Nephron (organoid): ENCODE measurements at regions not wholly inside any gene's neighbourhood (a gene's known extent, or its start where the extent isn't known, plus 50 kb on each side); places are given as distances from the start of the nearest gene placed in this dataset.
A peak's percentile ranks its signal among the peaks of the same experiment; 100 is the strongest.

ENCODE experiments used
- H3K27ac Mint-ChIP-seq, 3 experiments: 2 replicates each; pipeline ENCODE4 v1.8.0; 2020; ENCODE audit warnings: mixed read lengths in 3 of 3, mild to moderate bottlenecking in 2 of 3, moderate library complexity in 1 of 3
- H3K27me3 Mint-ChIP-seq: 2 replicates; pipeline ENCODE4 v1.8.0; 2021; ENCODE audit warnings: low read depth, mild to moderate bottlenecking, moderate library complexity, mixed read lengths
- H3K36me3 Mint-ChIP-seq: 2 replicates; pipeline ENCODE4 v1.8.0; 2020; ENCODE audit warnings: low read depth, mixed read lengths
- H3K4me1 Mint-ChIP-seq: 2 replicates; pipeline ENCODE4 v1.8.0; 2020; ENCODE audit warnings: mixed read lengths
- H3K4me3 Mint-ChIP-seq, 3 experiments: 2 replicates each; pipeline ENCODE4 v1.8.0; 2020; ENCODE audit warnings: mild to moderate bottlenecking in 3 of 3, mixed read lengths in 3 of 3, moderate library complexity in 2 of 3
- H3K9me3 Mint-ChIP-seq: 2 replicates; pipeline ENCODE4 v1.8.0; 2020; ENCODE audit warnings: mixed read lengths
- TF ChIP-seq, protein P1 (sequence below), 3 experiments: fragments of 200-600 bp; sonication (generic); IDR thresholded peaks; one replicate each; pipeline ENCODE4 v1.5.0; 2021; ENCODE audit warnings: antibody characterized with exemption in 3 of 3; ENCODE audit not compliant: unreplicated experiment in 3 of 3

DNA sequence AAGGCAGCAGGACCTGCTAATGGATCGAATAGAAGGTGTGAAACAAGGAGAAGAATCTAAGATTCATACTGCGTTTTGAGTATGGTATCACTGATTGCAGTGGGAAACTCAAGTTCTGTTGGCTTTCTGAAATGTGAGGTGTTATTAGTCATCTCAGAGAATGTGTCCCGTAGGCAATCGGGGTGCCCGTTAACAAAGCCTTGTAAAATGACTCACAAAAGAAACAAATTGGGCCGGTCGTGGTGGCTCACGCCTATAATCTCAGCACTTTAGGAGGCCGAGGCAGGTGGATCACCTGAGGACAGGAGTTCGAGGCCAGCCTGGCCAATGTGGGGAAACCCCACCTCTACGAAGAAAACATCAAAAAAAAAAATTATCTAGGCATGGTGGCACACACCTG is 118.2 kb upstream of the C7orf33 start:
- Mint-ChIP-seq H3K27me3 (peaks cover 7% of the 10 kb centered on the region), H3K36me3 (no peaks in the 10 kb centered on the region), H3K4me3 (no peak overlapping the region), H3K9me3 (no peaks in the 10 kb centered on the region), H3K27ac (no peak overlapping the region), H3K4me1 (peaks cover 32% of the 10 kb centered on the region)
- TF ChIP-seq, protein P1, sequence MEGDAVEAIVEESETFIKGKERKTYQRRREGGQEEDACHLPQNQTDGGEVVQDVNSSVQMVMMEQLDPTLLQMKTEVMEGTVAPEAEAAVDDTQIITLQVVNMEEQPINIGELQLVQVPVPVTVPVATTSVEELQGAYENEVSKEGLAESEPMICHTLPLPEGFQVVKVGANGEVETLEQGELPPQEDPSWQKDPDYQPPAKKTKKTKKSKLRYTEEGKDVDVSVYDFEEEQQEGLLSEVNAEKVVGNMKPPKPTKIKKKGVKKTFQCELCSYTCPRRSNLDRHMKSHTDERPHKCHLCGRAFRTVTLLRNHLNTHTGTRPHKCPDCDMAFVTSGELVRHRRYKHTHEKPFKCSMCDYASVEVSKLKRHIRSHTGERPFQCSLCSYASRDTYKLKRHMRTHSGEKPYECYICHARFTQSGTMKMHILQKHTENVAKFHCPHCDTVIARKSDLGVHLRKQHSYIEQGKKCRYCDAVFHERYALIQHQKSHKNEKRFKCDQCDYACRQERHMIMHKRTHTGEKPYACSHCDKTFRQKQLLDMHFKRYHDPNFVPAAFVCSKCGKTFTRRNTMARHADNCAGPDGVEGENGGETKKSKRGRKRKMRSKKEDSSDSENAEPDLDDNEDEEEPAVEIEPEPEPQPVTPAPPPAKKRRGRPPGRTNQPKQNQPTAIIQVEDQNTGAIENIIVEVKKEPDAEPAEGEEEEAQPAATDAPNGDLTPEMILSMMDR (IDR thresholded peaks at IDR 0.05; ENCODE audit: unreplicated experiment in 3 of 3): no peak

DNA sequence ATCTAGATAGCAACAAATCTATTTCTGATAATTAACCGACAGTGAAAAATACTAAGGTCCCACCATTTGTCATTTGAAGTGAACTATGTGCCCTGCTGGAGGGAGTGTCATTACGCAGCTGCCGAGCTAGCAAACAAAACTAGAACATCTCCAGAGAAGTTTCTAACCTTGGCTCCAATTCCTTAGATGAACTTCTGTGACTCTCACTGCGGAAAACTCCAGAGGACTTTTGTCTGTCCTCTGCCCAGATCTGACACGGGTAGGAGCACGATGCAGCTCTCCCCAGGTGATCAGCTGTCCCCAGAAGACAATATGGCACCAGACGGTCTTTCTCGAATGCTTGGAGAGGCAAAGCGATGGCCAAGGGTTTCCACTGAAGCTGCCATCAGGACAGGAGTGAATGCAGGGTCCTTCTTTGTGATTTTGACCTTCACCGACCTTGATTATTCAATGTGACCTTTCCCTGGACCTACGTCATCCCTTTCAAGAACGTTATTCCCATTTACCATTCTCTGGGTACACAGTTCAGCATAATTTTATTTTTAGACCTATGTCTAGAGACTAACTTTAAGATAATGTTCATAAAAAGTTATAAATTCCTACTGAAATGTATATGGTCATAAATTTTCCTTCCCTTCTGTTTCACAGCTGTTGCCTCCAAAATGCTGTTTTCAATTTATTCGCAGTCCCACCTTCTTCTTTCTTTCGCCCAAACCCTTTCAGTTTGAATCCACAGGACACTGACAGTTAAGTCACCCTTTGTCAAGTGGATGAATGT is 116.7 kb upstream of the C7orf33 start:
- H3K27me3 Mint-ChIP-seq: peaks cover 7% of the 10 kb centered on the region
- H3K27ac Mint-ChIP-seq: peak overlapping the region; percentile 26 to 49 (median 31)
- H3K9me3 Mint-ChIP-seq: no peaks in the 10 kb centered on the region
- H3K36me3 Mint-ChIP-seq: no peaks in the 10 kb centered on the region
- peaks cover 36% of the 10 kb centered on the region for H3K4me1 Mint-ChIP-seq
- TF ChIP-seq, protein P1 (IDR thresholded peaks at IDR 0.05; ENCODE audit: unreplicated experiment in 3 of 3): no peak
- no peak overlapping the region for H3K4me3 Mint-ChIP-seq

DNA sequence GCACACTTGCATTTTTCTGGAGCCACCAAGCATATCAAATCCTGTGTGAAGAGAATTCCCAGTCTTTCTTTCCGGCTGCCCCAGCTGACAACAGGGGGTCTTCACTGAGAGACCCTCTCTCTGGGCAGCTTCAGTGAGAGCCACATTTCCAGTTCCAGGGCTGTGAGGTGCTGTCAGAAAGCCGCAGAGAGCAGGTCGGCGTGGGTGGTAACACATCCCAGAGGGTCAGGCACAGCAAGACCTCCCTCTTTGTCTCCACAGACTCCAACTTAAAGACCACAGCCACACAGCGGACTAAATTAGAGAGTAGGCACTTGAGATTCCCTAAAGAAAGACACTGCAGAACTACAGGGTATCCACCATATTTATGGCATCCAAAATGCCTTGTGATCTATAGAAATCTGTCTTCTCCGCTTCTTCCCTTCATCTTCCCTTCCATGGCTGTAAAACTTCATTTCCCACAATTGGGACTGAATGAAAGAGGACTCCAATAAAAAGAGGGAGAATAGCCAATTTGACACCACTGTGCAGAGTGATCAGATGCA is 116.0 kb upstream of the C7orf33 start:
- Mint-ChIP-seq H3K27ac (peak overlapping the region in 2 of 3 experiments; percentile 10 to 56), H3K4me1 (peaks cover 43% of the 10 kb centered on the region), H3K27me3 (peaks cover 7% of the 10 kb centered on the region), H3K36me3 (no peaks in the 10 kb centered on the region), H3K9me3 (no peaks in the 10 kb centered on the region), H3K4me3 (no peak overlapping the region)
- TF ChIP-seq, protein P1 (IDR thresholded peaks at IDR 0.05; ENCODE audit: unreplicated experiment in 3 of 3): no peak

DNA sequence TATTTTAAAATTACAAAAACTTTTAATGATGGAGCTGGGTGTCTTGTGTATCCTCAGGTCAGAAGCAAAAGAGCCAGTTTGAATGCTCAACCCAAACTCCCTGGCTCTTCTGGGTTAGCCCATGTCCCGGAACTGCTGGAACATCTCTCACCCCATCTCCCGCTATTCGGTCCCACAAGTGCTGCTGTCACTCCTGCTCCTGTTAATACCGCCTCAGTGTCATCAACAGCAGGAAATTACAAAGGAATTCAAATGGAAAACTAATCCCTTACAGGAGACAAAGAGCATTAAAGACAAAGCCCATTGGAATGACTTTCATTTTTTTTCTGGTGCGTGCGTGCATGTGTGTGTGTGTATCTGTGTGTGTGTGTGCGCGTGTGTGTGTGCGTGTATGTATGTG is 112.0 kb upstream of the C7orf33 start:
- Mint-ChIP-seq H3K4me3 (no peak overlapping the region), H3K9me3 (no peaks in the 10 kb centered on the region), H3K27ac (peak overlapping the region in 1 of 3 experiments; percentile 18), H3K27me3 (peaks cover 8% of the 10 kb centered on the region), H3K4me1 (peaks cover 53% of the 10 kb centered on the region), H3K36me3 (no peaks in the 10 kb centered on the region)
- TF ChIP-seq, protein P1 (IDR thresholded peaks at IDR 0.05; ENCODE audit: unreplicated experiment in 3 of 3): no peak

DNA sequence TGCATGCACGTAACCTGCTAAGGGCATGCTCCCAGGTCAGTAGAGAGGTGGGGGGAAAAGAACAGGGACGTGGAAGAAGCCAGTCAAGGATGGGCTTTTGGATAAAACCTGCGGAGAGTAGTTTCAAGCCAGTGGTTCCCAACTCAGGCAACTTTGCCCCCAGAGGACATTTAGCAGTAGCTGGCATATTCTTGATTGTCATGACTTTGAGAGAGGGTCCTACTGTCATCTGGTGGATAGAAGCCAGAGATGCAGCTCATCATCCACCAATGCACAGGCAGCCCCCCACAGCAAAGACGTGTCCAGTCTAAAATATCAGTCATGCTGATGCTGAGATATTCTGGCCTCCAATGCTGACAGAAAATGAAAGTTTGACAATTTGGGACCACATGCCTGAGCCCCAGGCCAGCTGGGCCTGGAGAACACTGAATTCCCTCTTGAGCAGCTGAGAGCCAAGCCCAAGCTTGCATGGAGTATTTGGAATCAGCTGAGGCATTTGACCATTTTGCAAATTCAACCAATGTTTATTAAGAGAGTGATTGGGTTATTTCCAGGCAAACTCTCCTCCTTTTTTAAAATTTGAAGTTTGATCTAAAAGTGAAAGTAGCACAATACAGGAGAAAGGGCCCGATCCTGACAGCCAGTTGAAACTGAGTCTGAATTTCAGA is 110.0 kb upstream of the C7orf33 start:
- peak overlapping the region in 2 of 3 experiments; percentile 21 to 55 for H3K27ac Mint-ChIP-seq
- H3K27me3 Mint-ChIP-seq: peaks cover 8% of the 10 kb centered on the region
- TF ChIP-seq, protein P1 (IDR thresholded peaks at IDR 0.05; ENCODE audit: unreplicated experiment in 3 of 3): no peak
- no peaks in the 10 kb centered on the region for H3K9me3 Mint-ChIP-seq
- H3K4me3 Mint-ChIP-seq: no peak overlapping the region
- H3K36me3 Mint-ChIP-seq: no peaks in the 10 kb centered on the region
- H3K4me1 Mint-ChIP-seq: peaks cover 59% of the 10 kb centered on the region
